Stimulated activated CD4-positive, alpha-beta T cell treated with anti-CD3 and anti-CD28 coated beads, TNF-alpha, amount 100 ng/mL, for 24 hours (primary cell): ENCODE measurements at regions not wholly inside any gene's neighbourhood (a gene's known extent, or its start where the extent isn't known, plus 50 kb on each side); places are given as distances from the start of the nearest gene placed in this dataset.

Experiments used
- DNase-seq, 3 experiments: peaks; one replicate each; pipeline ENCODE4 v3.0.0-alpha.2; 2020; ENCODE audit warnings: low read depth in 3 of 3

DNA sequence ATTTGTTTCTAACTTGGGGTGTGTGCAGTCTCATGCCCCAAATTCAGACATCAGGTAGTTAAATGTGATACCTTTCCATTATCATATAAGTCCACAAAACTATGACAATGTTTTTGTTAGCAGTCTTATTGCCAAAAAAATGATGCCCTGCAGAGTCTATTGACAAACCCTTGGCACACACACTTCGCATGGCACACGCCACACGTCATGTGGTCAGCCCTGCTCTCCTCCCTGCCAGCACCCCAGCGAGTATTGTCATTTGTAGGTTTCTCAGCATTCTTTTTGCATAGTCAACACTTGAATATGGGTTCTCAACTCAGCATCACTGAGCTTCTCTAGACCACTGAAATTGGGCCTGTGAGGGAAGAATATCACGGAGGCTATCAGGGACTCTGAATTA lies 356.0 kb downstream of the INHBA start:
- DNase-seq: no peak

DNA sequence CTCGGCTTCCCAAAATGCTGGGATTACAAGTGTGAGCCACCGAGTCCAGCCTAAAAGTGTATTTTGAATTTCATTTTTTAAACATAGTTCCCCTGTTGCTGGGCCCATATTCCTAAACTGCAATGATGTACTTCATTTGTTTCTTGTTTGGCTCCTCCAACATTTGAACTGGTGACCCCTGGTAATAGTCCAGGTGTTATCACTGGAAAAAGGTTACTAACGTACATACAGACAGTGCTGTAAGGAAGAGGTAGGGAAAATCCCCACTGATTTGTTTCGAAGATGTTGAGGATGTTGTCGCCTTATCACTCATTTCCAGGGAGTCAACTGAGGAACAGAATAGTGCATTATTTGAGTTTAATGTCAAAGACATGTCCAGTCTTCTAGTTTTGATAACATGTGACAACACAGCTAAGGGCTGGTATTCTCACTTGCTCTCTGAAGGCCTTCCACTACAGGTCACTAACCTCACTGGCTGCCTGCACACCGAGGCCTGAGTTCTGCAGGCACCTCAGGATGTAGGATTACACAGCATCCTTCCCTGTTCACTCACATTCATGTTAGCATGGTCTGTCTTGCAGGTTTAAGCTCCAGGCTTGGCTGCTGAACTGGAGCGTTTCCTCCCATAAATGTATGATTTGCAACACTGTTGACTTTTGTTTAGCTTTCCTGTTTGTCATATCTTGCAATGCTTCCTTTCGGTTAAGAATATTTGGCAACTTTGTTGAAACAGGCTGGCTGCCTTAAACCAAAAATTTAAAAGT lies 362.8 kb downstream of the INHBA start:
- DNase-seq: no peak

DNA sequence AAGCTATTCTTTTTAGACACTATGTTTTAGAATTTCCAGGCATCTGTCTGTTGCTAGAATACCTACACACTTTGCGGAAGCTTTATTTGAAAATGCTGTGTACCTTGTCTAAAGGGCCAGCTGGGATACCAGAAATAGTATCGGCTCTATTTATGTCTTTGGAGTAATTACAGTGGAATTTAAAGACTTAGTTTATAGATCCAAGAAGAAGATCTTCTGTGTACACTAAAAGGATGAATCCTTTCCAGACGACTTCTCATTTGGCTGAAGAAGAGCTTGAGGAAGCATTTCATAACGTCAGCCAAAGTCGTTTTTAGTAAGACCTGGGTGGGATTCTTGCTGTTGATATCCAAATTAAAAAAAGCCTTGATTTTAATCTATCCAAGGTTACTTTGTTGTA lies 365.9 kb downstream of the INHBA start:
- DNase-seq: no peak

DNA sequence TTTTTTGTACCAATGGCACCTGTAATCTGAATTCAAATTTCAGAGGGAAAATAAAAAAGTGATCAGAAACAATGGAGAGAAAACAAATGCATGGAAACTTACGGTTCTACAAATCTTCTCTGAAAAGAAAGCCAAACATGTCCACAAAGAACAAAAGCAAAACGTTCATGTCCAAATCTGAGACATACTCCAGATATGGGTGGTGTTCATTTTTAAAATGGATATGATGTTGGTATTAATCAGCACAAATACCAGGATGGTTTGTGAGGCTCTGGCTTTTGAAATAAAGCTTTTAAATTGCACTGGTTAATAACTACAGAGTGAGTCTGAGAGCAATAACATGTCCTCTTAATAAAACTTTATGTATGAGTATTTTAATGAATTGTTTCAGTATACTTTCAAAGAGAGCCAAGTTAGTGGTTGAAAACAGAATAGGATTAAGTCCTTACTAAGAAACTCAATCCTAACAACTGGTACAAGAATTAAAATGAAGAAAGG lies 366.4 kb downstream of the INHBA start:
- DNase-seq: no peak

DNA sequence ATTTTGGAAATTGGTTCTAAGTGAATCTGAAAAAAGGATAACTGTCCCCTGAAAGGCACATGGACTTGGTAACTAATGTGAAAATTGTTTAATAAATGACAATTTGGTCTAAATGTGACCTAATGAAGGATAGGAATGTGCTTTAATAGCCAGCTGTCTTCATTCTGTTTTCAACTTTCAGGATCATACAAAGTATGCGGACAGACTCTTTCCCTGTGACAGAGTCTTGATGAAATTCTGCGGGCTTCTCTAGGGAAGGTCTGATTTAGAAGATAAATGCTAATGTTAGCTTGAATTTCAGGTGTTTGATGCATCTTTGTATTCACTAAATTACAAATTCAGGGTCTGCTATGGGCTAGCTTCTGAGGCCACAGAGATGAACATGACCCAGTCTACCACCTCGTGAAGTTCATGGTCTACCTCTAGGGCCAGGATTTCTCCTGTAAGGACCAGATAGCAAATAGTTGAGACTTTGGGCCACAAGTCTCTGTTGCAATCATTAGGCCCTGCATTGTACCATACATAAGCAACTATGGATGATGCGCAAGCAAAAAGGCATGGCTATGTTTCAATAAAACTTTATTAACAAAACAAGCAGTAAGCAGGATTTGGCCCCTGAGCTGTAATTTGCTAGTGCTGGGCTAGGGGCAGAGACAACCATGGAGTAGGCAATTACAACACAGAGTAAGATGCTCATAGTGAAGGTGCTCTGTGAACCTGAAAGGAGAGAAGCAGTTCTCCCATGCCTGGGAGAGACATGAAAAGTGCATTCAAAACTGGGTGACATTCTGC lies 368.6 kb downstream of the INHBA start:
- DNase-seq: no peak

DNA sequence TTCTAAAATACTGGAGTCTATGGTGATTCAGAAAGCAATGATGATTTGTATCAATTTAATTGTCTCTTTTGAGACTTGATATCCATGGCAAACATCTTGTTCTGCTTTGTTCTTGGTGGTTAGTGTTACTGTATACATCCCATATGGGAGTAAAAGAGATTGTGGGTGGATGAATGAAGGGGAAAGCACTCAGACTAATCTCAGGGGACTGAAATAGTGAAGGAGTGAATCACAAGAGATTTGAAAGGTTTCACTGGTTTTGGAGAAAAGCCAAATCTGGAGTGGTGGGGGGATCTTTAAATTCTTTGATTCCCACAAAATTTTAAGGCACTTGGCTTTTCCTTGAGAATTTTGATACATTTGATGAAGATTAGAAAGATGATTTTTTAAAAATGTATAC lies 369.4 kb downstream of the INHBA start:
- no peak for DNase-seq

DNA sequence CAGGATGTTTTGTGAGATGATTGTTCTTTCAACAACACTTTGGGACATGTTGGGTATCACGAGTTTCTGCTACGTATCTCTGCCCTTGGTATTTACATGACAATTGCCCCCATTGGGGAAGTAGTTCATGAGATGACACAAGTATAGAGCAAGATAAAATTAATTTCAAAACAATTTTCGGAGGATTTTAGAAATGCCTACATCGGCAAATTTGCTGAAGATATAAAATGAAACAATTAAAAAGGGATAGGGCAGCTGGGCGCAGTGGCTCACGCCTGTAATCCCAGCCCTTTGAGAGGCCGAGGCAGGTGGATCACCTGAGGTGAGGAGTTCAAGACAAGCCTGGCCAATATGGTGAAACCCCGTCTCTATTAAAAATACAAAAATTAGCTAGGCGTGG lies 371.7 kb downstream of the INHBA start:
- no peak for DNase-seq

DNA sequence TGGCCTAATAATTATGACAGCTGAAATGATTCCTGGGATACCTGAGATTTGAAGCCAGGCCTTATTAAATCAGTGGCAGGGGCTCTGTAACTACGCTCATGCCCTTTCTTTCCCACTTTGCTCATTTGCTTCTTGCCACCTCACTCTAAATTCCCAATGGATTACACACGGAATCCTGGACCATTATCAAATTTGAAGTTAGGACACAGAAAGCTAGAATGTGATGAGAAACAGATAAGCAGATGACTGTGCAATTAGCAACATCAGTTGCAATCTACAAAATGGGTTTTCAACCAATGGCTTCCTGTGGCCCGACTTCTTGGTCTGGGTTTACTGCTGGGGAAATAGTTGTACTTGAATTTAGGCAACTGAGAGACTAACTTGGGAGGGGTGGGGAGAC lies 374.3 kb downstream of the INHBA start:
- no peak for DNase-seq

DNA sequence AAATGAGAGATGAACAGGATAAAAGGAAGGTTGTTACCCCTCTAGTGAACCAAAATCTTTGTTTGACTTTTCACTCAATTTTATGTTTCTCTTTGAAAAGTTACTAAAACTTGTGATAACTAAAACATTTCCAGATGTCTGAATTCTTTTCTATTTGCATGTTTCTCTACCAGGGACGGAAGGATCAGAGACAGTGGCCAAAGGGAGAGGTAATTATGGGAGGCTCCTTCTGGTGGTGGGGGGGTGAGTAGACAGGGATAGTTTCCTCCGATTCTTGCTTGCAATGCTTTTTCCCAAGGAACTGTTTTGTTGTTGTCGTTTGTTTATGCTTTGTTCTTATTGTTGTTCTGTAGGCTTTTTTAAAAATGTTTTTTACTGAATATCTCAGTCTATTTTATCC lies 374.8 kb downstream of the INHBA start:
- no peak for DNase-seq

DNA sequence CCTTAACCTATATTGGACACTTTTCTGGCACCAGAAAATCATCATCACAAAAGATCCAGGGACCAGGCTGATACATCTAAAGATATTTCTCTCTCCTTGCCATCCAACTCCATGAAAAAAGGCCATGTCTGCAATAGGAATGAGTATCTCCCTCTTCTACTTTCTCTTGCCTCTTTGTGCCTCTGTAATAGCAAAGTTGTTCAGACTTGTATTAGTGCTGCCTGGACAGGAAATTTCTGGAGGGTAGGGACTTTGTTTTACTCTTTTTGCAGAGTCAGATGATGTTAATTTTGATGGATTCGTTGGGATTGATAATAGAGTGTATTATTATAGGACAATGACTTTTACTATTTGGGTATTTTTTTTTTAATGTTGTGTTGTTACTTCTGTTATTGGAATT lies 376.3 kb downstream of the INHBA start:
- DNase-seq: no peak

DNA sequence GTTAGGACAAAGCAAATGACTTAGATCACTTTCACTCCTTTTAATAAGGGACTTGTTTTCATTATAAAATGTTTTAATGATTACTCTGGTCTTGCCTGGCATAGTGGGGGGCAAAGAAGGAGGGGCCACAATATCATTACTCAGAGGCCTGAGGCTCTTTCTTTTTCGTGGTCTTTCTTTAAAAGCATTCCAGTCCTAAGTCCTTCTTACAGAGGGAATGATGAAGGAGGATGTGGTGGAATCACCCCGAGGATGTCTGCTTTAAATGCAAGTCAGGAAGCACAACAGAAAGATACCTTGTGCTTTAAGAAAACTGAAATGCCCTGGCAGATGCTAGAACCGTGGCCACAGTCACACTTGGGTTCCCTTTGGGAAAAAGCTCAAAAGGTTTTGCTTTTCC lies 379.1 kb downstream of the INHBA start:
- no peak for DNase-seq

DNA sequence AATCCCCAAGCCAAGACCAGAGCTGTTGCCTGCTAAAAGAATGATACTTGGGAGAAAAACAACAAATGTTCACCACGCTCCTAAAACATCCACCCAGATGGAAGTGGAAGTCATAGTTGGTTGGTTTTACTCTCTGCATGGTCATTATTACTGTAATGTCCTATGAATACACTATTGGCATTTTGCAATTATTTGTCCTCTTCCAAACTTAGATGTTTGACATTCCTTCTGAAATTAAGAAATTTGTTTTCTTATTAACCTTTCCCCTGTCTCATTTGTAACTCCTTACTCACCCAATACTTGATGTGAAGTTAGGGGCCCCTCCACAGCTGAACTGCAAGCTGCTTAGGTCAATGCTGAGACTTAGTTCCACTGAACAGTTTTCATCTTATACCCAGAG lies 383.3 kb downstream of the INHBA start:
- no peak for DNase-seq

DNA sequence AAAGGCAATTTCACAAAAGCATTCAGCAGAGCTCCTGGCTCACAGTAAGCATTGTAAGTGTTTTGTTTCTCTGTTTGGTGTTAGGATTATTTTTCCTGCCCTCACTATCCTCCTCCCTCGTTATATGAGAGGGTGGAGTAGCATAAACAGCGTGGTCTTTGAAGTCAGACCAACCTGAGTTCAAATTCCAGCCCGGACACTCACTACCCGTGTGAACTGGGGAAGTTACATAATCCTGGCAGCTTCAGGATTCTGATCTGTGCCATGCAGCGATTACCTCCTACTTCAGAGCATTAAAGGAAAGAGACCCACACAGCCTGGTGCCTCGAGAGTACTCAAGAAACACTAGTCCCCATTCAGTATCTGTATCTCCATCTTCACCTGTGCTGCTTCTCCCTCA lies 386.5 kb downstream of the INHBA start:
- DNase-seq: no peak

DNA sequence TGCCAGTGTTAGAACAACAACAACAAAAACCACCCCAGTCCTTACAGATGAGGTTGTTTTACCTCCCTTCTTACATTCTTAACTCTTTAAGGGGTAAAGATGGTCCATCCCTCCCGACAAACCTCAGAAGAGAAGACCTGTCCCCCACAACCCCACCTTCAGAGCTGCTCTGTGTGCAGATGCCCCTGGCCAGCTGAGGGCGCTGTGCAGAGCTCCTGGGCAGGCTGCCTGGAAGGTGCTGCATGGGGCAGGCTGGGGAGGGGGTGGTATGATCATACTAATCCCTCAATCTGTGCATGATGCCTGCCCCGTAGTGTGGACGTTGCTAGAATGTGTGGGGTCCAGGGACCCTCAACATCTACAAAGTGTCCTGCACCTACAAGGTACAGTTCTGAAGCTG lies 387.1 kb downstream of the INHBA start:
- no peak for DNase-seq

DNA sequence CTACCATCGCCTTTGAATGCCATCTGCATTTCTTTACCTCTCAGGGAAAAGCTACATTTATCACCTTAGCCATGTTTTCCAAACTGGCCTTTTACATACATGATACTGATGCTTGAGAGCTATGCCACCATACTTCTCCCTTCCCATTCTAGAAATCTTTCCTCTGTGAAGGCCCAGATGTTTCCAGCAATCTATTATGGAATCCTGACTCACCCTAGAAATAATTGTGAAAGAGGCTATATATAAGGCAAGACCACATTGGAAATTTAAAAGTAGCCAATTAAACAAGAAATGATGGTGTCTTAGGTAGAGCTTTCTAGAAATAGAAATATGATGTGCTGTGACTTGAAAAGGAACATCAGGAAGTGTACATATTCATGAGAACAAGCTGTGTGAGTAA lies 389.7 kb downstream of the INHBA start:
- no peak for DNase-seq

DNA sequence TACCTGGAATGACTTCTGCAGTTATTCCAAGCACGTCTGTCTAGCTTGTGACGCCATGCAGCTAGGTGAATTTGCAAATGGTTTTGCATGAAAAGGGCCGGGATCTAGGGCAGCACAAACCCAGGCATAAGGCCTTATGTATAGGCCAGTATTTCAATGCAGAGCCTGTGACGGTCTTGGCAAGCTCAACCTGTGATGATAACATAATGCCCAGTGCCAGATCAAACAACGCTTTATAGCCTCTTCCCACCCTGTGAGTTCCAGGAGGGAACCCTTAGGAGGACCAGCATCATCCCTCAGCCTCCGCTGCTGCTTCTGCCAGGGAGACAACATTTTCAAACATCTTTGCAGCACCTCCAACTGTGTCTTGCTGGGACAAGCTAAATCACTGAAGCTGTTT lies 390.7 kb downstream of the INHBA start:
- DNase-seq: no peak

DNA sequence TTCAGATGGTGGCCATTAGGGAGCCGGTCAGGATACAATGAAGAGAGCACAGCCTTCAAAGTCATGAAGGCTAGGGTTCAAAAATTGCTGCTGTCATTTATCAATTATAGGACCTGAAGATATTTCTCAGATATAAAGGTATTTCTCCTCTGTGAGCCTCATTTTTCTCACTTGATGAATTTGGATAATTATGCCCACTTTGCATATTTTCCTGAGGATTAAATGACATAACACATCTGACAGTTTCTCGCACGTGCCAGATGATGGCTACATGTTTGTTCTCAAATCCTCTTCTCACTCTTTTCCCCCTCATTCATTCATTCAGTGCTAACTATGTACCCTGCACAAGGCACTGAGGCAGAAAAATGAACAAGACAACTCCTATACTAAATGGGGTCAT lies 391.6 kb downstream of the INHBA start:
- no peak for DNase-seq

DNA sequence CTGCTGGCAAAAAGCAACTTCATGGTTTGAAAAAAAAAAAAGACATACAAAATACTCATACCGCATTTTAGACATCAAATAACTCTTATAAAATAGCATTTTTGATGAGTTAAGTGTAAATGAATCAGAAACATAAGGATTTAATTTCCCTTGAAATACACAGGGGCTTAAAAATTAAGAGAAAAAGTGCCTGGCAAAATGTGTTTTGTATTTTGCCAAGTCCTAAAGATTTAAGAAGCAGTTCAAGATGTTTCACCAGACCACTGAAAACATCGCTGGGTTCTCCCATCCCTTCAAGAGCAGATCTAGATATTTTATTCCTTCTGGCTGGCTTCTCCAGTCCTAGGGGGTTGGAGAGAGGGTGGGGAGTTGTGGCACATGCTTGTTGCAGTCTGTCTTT lies 396.4 kb downstream of the INHBA start:
- no peak for DNase-seq

DNA sequence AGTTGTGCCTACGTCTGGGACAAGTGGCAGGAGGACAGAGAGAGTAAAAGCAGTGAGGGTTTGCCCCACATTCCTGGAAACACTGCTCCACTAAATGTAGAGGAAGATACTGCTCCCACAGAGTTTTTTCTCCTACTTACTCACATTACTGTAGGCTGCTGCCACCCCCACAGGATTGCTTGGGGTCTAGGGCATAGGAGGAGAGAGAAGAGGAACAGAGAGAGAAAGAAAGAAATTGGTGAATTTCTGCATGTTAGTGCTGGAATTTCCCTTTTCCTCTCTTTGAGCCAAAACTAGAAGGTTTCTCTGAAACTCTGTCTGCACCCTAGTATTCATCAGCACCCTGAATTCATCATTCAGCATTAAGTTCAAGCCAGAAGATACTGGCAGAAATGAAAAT lies 397.9 kb downstream of the INHBA start:
- DNase-seq: no peak

DNA sequence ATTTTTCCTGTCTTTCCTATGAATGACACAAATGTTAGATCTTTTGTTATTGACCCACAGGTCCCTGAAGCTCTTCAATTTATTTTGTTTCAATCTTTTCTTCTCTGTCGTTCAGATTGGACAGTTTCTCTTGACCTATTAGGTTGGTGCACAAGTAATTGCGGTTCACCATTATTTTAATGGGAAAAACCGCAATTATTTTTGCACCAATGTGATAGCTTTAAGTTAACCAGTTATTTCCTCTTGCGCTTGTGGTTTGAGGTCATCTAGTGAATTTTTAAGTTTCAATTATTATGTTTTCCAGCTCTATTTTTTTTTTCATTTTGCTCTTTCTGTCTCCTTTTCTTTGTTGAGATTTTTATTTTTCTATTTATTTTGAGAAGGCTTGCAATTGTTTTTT lies 399.2 kb downstream of the INHBA start:
- DNase-seq: no peak

DNA sequence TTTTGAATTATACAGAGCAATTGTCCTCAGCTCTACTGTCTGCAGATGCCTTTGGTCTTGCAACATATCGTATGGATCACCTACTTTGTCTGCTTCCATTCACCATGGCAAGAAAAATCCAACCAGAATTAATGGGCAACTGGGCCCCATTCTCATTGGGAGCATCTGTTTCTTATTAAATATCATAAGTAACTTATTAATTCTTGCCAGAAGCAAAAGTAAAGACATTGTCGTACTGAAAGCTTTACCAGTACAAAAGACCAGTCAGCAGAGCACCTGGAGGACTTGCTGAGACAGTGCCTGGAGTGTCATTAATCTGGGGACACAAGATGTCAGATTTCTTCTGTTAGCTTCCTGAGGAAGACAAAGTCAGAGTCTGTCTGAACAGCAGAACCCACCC lies 404.5 kb downstream of the INHBA start:
- DNase-seq: no peak

DNA sequence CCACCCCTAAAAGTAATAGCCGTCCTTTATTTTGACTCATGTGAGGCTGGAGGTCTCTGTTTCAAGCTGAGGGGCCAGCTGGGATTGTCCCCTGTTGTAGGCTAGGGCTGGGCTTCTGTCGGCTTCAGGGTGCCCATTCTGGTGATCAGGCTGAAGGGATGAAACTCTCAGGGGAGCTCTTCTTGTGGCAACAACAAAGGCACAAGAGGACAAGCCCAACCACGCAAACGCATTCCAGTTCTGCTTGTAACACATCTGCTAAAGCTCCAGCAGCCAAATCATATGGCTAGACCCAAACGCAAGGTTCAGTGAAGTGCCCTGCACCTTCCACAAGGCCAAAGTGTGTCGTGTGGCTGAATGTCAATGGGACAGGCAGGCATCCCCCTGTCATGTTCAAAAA lies 405.7 kb downstream of the INHBA start:
- no peak for DNase-seq

DNA sequence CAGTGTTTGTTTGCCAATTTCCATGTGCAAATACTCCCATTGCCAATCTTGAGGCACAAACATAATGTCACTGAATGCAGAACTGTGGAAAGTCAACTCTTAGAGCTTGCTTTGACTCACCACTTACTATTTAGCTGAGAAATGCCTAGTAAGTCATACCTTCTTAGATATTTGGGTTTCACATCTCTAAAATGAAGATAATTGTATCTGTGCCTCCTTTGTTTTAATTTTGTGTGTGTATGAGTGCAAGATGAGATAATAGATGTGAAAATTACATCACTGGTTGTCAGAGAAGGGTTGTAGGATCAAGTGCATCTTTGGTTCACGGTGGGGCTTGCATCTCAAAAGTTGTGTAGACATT lies 407.5 kb downstream of the INHBA start:
- no peak for DNase-seq
